GM12891 (cell line): ENCODE measurements at regions not wholly inside any gene's neighbourhood (a gene's known extent, or its start where the extent isn't known, plus 50 kb on each side); places are given as distances from the start of the nearest gene placed in this dataset.

Experiments
- POLR2A ChIP-seq: IDR thresholded peaks from 2 replicates; pipeline ENCODE4 v1.6.1; 2011; ENCODE audit warnings: low read depth, low read length, control low read depth
- POLR2AphosphoS5 ChIP-seq: IDR thresholded peaks from 2 replicates; pipeline ENCODE4 v1.6.1; 2011; ENCODE audit warnings: low read depth, low read length, control low read depth
- POU2F2 ChIP-seq: IDR thresholded peaks from 2 replicates; pipeline ENCODE4 v1.6.1; 2011; ENCODE audit warnings: low read depth, mild to moderate bottlenecking, control low read depth, low read length, moderate library complexity
- SPI1 ChIP-seq: IDR thresholded peaks from 2 replicates; pipeline ENCODE4 v1.6.1; 2011; ENCODE audit warnings: low read depth, low read length, control low read depth
- TAF1 ChIP-seq: IDR thresholded peaks from 2 replicates; pipeline ENCODE4 v1.6.1; 2011; ENCODE audit warnings: low read depth, low read length, control low read depth

DNA sequence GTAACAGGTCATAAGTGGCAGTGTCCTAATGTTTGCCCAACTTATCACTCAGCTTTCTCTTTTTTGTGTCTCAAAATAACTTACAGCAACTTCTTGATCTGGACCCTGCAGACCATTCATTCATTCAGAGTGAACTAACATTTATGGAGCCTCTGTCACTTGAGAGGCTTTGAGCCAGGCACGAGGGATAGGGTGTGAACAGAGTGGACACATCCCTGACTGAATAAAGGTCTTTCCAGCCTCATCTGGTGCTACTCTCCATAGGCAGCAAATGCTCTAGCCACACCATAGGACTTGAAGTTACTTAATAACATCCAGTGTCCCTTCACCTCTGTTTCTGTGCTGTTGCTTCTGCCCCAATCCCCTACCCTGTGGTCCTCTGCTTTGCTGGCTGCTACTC is 212.1 kb upstream of the FBN2 start:
- TF ChIP-seq POLR2A (no peak), SPI1 (no peak), POLR2AphosphoS5 (no peak), TAF1 (no peak), POU2F2 (no peak)
